Tibial nerve (tissue), 4 donors: ENCODE measurements at regions not wholly inside any gene's neighbourhood (a gene's known extent, or its start where the extent isn't known, plus 50 kb on each side); places are given as distances from the start of the nearest gene placed in this dataset.

Experiments used
- EP300 ChIP-seq, 2 donors: sonication (generic); formaldehyde crosslinking; IDR thresholded peaks; one replicate each; pipeline ENCODE4 v1.6.1; 2017; ENCODE audit warnings: antibody characterized with exemption in 2 of 2, mild to moderate bottlenecking in 1 of 2
- TF ChIP-seq, protein P1 (sequence below), 5 experiments: fragments of 200-600 bp in 3 of 5; fragments of 450-650 bp in 2 of 5; sonication (generic) in 3 of 5; IDR thresholded peaks; one replicate each; pipeline ENCODE4 v1.5.1; 2016 to 2019; ENCODE audit warnings: antibody characterized with exemption in 5 of 5, mild to moderate bottlenecking in 3 of 5, moderate library complexity in 2 of 5

DNA sequence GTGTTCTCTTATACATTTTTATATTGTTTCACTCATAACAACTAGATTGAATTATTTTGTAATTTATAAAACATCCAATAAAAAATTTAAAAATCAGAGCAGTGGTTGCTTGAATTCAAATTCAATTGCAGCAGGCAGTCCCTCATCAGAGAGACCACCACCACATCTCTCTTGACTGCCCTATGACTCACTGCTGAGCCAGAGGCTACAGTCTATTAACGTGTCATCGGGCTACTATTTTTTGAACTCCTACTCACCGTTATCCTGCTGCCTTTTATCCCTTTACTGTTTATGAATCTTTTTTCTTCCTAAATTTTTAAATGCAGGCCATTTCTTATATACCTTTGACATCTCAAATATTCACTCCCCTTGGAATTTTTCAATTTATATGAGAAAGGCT lies 144.7 kb downstream of the BARHL2 start:
- TF ChIP-seq, protein P1, sequence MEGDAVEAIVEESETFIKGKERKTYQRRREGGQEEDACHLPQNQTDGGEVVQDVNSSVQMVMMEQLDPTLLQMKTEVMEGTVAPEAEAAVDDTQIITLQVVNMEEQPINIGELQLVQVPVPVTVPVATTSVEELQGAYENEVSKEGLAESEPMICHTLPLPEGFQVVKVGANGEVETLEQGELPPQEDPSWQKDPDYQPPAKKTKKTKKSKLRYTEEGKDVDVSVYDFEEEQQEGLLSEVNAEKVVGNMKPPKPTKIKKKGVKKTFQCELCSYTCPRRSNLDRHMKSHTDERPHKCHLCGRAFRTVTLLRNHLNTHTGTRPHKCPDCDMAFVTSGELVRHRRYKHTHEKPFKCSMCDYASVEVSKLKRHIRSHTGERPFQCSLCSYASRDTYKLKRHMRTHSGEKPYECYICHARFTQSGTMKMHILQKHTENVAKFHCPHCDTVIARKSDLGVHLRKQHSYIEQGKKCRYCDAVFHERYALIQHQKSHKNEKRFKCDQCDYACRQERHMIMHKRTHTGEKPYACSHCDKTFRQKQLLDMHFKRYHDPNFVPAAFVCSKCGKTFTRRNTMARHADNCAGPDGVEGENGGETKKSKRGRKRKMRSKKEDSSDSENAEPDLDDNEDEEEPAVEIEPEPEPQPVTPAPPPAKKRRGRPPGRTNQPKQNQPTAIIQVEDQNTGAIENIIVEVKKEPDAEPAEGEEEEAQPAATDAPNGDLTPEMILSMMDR (IDR thresholded peaks at IDR 0.05): no peak
- TF ChIP-seq EP300 (IDR thresholded peaks at IDR 0.05): no peak
